ENCODE measurements at regions not wholly inside any gene's neighbourhood (a gene's known extent, or its start where the extent isn't known, plus 50 kb on each side); places are given as distances from the start of the nearest gene placed in this dataset.
A peak's percentile ranks its signal among the peaks of the same experiment; 100 is the strongest.

- peaks cover 6% of the 10 kb centered on the region for H3K4me1 ChIP-seq (ENCODE audit: control insufficient read depth, insufficient read depth, low read length)
- H3K27ac ChIP-seq (ENCODE audit: low read depth, low read length) = peak overlapping the region; percentile 38
- no peaks in the 10 kb centered on the region for H3K36me3 ChIP-seq (ENCODE audit: control insufficient read depth, insufficient read depth, low read length)
- no peak overlapping the region for H3K9ac ChIP-seq (ENCODE audit: low read length)
- H3K27me3 ChIP-seq (ENCODE audit: control insufficient read depth, insufficient read depth, low read length) = no peaks in the 10 kb centered on the region
- no peak overlapping the region for H3K4me3 ChIP-seq (ENCODE audit: low read length)
Measured at GRCh38 chr2:226185616-226186211, 613.9 kb downstream of the IRS1 start.

- peak overlapping the region; percentile 50 for H3K27ac ChIP-seq (ENCODE audit: low read depth, low read length)
- H3K27me3 ChIP-seq (ENCODE audit: control insufficient read depth, insufficient read depth, low read length) = no peaks in the 10 kb centered on the region
- H3K9ac ChIP-seq (ENCODE audit: low read length) = no peak overlapping the region
- peaks cover 6% of the 10 kb centered on the region for H3K4me1 ChIP-seq (ENCODE audit: control insufficient read depth, insufficient read depth, low read length)
- H3K36me3 ChIP-seq (ENCODE audit: control insufficient read depth, insufficient read depth, low read length) = no peaks in the 10 kb centered on the region
- no peak overlapping the region for H3K4me3 ChIP-seq (ENCODE audit: low read length)
Measured at GRCh38 chr2:226184940-226185615, 614.5 kb downstream of the IRS1 start.

GRCh38 chr2:226184540-226184939 is 615.1 kb downstream of the IRS1 start:
- Histone ChIP-seq H3K9ac (ENCODE audit: low read length) (no peak overlapping the region), H3K4me1 (ENCODE audit: control insufficient read depth, insufficient read depth, low read length) (peaks cover 6% of the 10 kb centered on the region), H3K4me3 (ENCODE audit: low read length) (no peak overlapping the region), H3K27ac (ENCODE audit: low read depth, low read length) (peak overlapping the region; percentile 6), H3K27me3 (ENCODE audit: control insufficient read depth, insufficient read depth, low read length) (no peaks in the 10 kb centered on the region), H3K36me3 (ENCODE audit: control insufficient read depth, insufficient read depth, low read length) (no peaks in the 10 kb centered on the region)

- Histone ChIP-seq H3K36me3 (ENCODE audit: control insufficient read depth, insufficient read depth, low read length) (no peaks in the 10 kb centered on the region), H3K4me3 (ENCODE audit: low read length) (no peak overlapping the region), H3K9ac (ENCODE audit: low read length) (no peak overlapping the region), H3K27ac (ENCODE audit: low read depth, low read length) (no peak overlapping the region), H3K4me1 (ENCODE audit: control insufficient read depth, insufficient read depth, low read length) (peaks cover 6% of the 10 kb centered on the region), H3K27me3 (ENCODE audit: control insufficient read depth, insufficient read depth, low read length) (no peaks in the 10 kb centered on the region)
Measured at GRCh38 chr2:226183550-226183949, 616.1 kb downstream of the IRS1 start.

GRCh38 chr2:226183033-226183432 is 616.6 kb downstream of the IRS1 start:
- Histone ChIP-seq H3K9ac (ENCODE audit: low read length) (no peak overlapping the region), H3K36me3 (ENCODE audit: control insufficient read depth, insufficient read depth, low read length) (no peaks in the 10 kb centered on the region), H3K4me1 (ENCODE audit: control insufficient read depth, insufficient read depth, low read length) (peaks cover 2% of the 10 kb centered on the region), H3K4me3 (ENCODE audit: low read length) (no peak overlapping the region), H3K27me3 (ENCODE audit: control insufficient read depth, insufficient read depth, low read length) (no peaks in the 10 kb centered on the region), H3K27ac (ENCODE audit: low read depth, low read length) (no peak overlapping the region)

- no peaks in the 10 kb centered on the region for H3K36me3 ChIP-seq (ENCODE audit: control insufficient read depth, insufficient read depth, low read length)
- H3K27ac ChIP-seq (ENCODE audit: low read depth, low read length) = no peak overlapping the region
- H3K27me3 ChIP-seq (ENCODE audit: control insufficient read depth, insufficient read depth, low read length) = no peaks in the 10 kb centered on the region
- no peak overlapping the region for H3K4me3 ChIP-seq (ENCODE audit: low read length)
- H3K9ac ChIP-seq (ENCODE audit: low read length) = no peak overlapping the region
- peaks cover 2% of the 10 kb centered on the region for H3K4me1 ChIP-seq (ENCODE audit: control insufficient read depth, insufficient read depth, low read length)
Measured at GRCh38 chr2:226181909-226182308, 617.7 kb downstream of the IRS1 start.

- no peak overlapping the region for H3K27ac ChIP-seq (ENCODE audit: low read depth, low read length)
- no peaks in the 10 kb centered on the region for H3K4me1 ChIP-seq (ENCODE audit: control insufficient read depth, insufficient read depth, low read length)
- no peaks in the 10 kb centered on the region for H3K36me3 ChIP-seq (ENCODE audit: control insufficient read depth, insufficient read depth, low read length)
- H3K4me3 ChIP-seq (ENCODE audit: low read length) = no peak overlapping the region
- no peaks in the 10 kb centered on the region for H3K27me3 ChIP-seq (ENCODE audit: control insufficient read depth, insufficient read depth, low read length)
- no peak overlapping the region for H3K9ac ChIP-seq (ENCODE audit: low read length)
Measured at GRCh38 chr2:226180281-226180884, 619.2 kb downstream of the IRS1 start.

GRCh38 chr2:226179010-226179409 is 620.6 kb downstream of the IRS1 start:
- H3K27ac ChIP-seq (ENCODE audit: low read depth, low read length) = no peak overlapping the region
- H3K9ac ChIP-seq (ENCODE audit: low read length) = no peak overlapping the region
- H3K36me3 ChIP-seq (ENCODE audit: control insufficient read depth, insufficient read depth, low read length) = no peaks in the 10 kb centered on the region
- no peaks in the 10 kb centered on the region for H3K27me3 ChIP-seq (ENCODE audit: control insufficient read depth, insufficient read depth, low read length)
- H3K4me1 ChIP-seq (ENCODE audit: control insufficient read depth, insufficient read depth, low read length) = no peaks in the 10 kb centered on the region
- no peak overlapping the region for H3K4me3 ChIP-seq (ENCODE audit: low read length)

- Histone ChIP-seq H3K4me3 (ENCODE audit: low read length) (no peak overlapping the region), H3K4me1 (ENCODE audit: control insufficient read depth, insufficient read depth, low read length) (no peaks in the 10 kb centered on the region), H3K27ac (ENCODE audit: low read depth, low read length) (no peak overlapping the region)
Measured at GRCh38 chr2:226176283-226176984, 623.2 kb downstream of the IRS1 start.

GRCh38 chr2:226174390-226174789 is 625.2 kb downstream of the IRS1 start:
- no peaks in the 10 kb centered on the region for H3K27me3 ChIP-seq (ENCODE audit: control insufficient read depth, insufficient read depth, low read length)
- no peak overlapping the region for H3K9ac ChIP-seq (ENCODE audit: low read length)
- no peak overlapping the region for H3K4me3 ChIP-seq (ENCODE audit: low read length)
- H3K4me1 ChIP-seq (ENCODE audit: control insufficient read depth, insufficient read depth, low read length) = no peaks in the 10 kb centered on the region
- H3K36me3 ChIP-seq (ENCODE audit: control insufficient read depth, insufficient read depth, low read length) = no peaks in the 10 kb centered on the region
- no peak overlapping the region for H3K27ac ChIP-seq (ENCODE audit: low read depth, low read length)

More at GRCh38 chr2:226176283-226176984, 623.2 kb downstream of the IRS1 start:
- H3K27me3 ChIP-seq (ENCODE audit: control insufficient read depth, insufficient read depth, low read length) = no peaks in the 10 kb centered on the region
- no peak overlapping the region for H3K9ac ChIP-seq (ENCODE audit: low read length)
- H3K36me3 ChIP-seq (ENCODE audit: control insufficient read depth, insufficient read depth, low read length) = no peaks in the 10 kb centered on the region

GRCh38 chr2:226172939-226173338 is 626.7 kb downstream of the IRS1 start:
- H3K4me3 ChIP-seq (ENCODE audit: low read length) = no peak overlapping the region
- H3K4me1 ChIP-seq (ENCODE audit: control insufficient read depth, insufficient read depth, low read length) = no peaks in the 10 kb centered on the region
- H3K27ac ChIP-seq (ENCODE audit: low read depth, low read length) = no peak overlapping the region
- H3K9ac ChIP-seq (ENCODE audit: low read length) = no peak overlapping the region
- no peaks in the 10 kb centered on the region for H3K36me3 ChIP-seq (ENCODE audit: control insufficient read depth, insufficient read depth, low read length)
- H3K27me3 ChIP-seq (ENCODE audit: control insufficient read depth, insufficient read depth, low read length) = no peaks in the 10 kb centered on the region

- H3K4me3 ChIP-seq (ENCODE audit: low read length) = no peak overlapping the region
- no peaks in the 10 kb centered on the region for H3K4me1 ChIP-seq (ENCODE audit: control insufficient read depth, insufficient read depth, low read length)
- no peaks in the 10 kb centered on the region for H3K27me3 ChIP-seq (ENCODE audit: control insufficient read depth, insufficient read depth, low read length)
- no peaks in the 10 kb centered on the region for H3K36me3 ChIP-seq (ENCODE audit: control insufficient read depth, insufficient read depth, low read length)
- no peak overlapping the region for H3K27ac ChIP-seq (ENCODE audit: low read depth, low read length)
- no peak overlapping the region for H3K9ac ChIP-seq (ENCODE audit: low read length)
Measured at GRCh38 chr2:226172309-226172708, 627.3 kb downstream of the IRS1 start.

Measured in rectal smooth muscle tissue (tissue), 1 donor.